IMR-90 (cell line): ENCODE measurements at regions not wholly inside any gene's neighbourhood (a gene's known extent, or its start where the extent isn't known, plus 50 kb on each side); places are given as distances from the start of the nearest gene placed in this dataset.

Experiments used
- ATAC-seq: fragments of 200-7000 bp; cut with Tn5 transposase; 2 replicates; pipeline ENCODE4 v1.9.1; 2020; ENCODE audit warnings: low read depth, mild to moderate bottlenecking, moderate library complexity
- BruUV-seq: library from RNA; stranded (reverse); fragments of 400-500 nt; replicated peaks from 2 replicates; lab custom pipeline; 2021; lab: Mats Ljungman, UMichigan
- CTCF ChIA-PET: fragments of 300-600 bp; formaldehyde crosslinking; extraction: SDS; loops from one replicate; lab custom pipeline; 2021; ENCODE audit warnings: antibody characterized with exemption; lab: Yijun Ruan, JAX
- POLR2A ChIA-PET: fragments of 300-600 bp; sonication (Branson Sonifier 250); formaldehyde crosslinking; loops from one replicate; lab custom pipeline; 2022; ENCODE audit warnings: antibody characterized with exemption; ENCODE audit not compliant: unreplicated experiment; lab: Charles Lee
- DNase-seq: peaks from one replicate; pipeline ENCODE4 v3.0.0; 2013
- H2AFZ ChIP-seq: replicated peaks from 2 replicates; pipeline ENCODE3; 2013; ENCODE audit warnings: low read length, mild to moderate bottlenecking; ENCODE audit not compliant: poor library complexity
- H2AK5ac ChIP-seq: 2 replicates; pipeline ENCODE4 v1.6.1; 2013; ENCODE audit warnings: low read depth, low read length, inconsistent platforms
- H2AK9ac ChIP-seq: replicated peaks from 2 replicates; pipeline ENCODE3; 2013; ENCODE audit warnings: mild to moderate bottlenecking, low read depth, low read length, moderate library complexity; ENCODE audit not compliant: poor library complexity
- H2BK120ac ChIP-seq: 2 replicates; pipeline ENCODE4 v1.6.1; 2013; ENCODE audit warnings: low read depth, low read length, inconsistent platforms
- H2BK15ac ChIP-seq: 3 replicates; pipeline ENCODE4 v1.6.1; 2013; ENCODE audit warnings: low read depth, low read length, inconsistent platforms
- H2BK20ac ChIP-seq: 2 replicates; pipeline ENCODE4 v1.6.1; 2013; ENCODE audit warnings: low read depth, mild to moderate bottlenecking, inconsistent platforms, low read length, moderate library complexity
- H2BK5ac ChIP-seq: 2 replicates; pipeline ENCODE4 v1.6.1; 2013; ENCODE audit warnings: mild to moderate bottlenecking, low read depth, low read length, inconsistent platforms; ENCODE audit not compliant: poor library complexity, severe bottlenecking
- H3K14ac ChIP-seq: replicated peaks from 2 replicates; pipeline ENCODE4 v1.6.1; 2013; ENCODE audit warnings: low read depth, low read length, inconsistent platforms
- H3K18ac ChIP-seq: 2 replicates; pipeline ENCODE4 v1.6.1; 2013; ENCODE audit warnings: low read depth, low read length, control low read depth
- H3K23ac ChIP-seq: 2 replicates; pipeline ENCODE4 v1.6.1; 2013; ENCODE audit warnings: low read depth, low read length, inconsistent platforms
- H3K27ac ChIP-seq: 2 replicates; pipeline ENCODE4 v1.5.1; 2013; ENCODE audit warnings: mild to moderate bottlenecking, control low read depth, low read length; ENCODE audit not compliant: insufficient read depth
- H3K27me3 ChIP-seq: 2 replicates; pipeline ENCODE4 v1.6.1; 2013; ENCODE audit warnings: low read length; ENCODE audit not compliant: control insufficient read depth, insufficient read depth
- H3K36me3 ChIP-seq: 2 replicates; pipeline ENCODE4 v1.6.1; 2013; ENCODE audit warnings: low read length, mixed read lengths; ENCODE audit not compliant: control insufficient read depth, insufficient read depth
- H3K4ac ChIP-seq: 2 replicates; pipeline ENCODE4 v1.6.1; 2013; ENCODE audit warnings: low read depth, low read length, inconsistent platforms
- H3K4me1 ChIP-seq: 2 replicates; pipeline ENCODE4 v1.6.1; 2013; ENCODE audit warnings: low read length, mixed read lengths; ENCODE audit not compliant: control insufficient read depth, insufficient read depth
- H3K4me2 ChIP-seq: 2 replicates; pipeline ENCODE4 v1.6.1; 2013; ENCODE audit warnings: low read depth, mild to moderate bottlenecking, control low read depth, low read length, moderate library complexity
- H3K4me3 ChIP-seq: 2 replicates; pipeline ENCODE4 v1.5.1; 2013; ENCODE audit warnings: low read depth, mild to moderate bottlenecking, control low read depth, low read length, moderate library complexity; ENCODE audit not compliant: insufficient read depth
- H3K56ac ChIP-seq: 2 replicates; pipeline ENCODE4 v1.6.1; 2013; ENCODE audit warnings: low read length, inconsistent platforms; ENCODE audit not compliant: insufficient read depth; ENCODE audit errors: extremely low read depth
- H3K79me1 ChIP-seq, 2 experiments: 2 replicates each; pipeline ENCODE4 v1.6.1; 2013; ENCODE audit warnings: low read length in 2 of 2, inconsistent platforms in 1 of 2, low read depth in 1 of 2
- H3K9ac ChIP-seq: 2 replicates; pipeline ENCODE4 v1.6.1; 2013; ENCODE audit warnings: low read depth, low read length, control low read depth
- H3K9me1 ChIP-seq: 2 replicates; pipeline ENCODE4 v1.6.1; 2013; ENCODE audit warnings: low read length, inconsistent platforms; ENCODE audit not compliant: insufficient read depth
- H3K9me3 ChIP-seq: 2 replicates; pipeline ENCODE4 v1.6.1; 2013; ENCODE audit warnings: low read length; ENCODE audit not compliant: control insufficient read depth, insufficient read depth
- H4K20me1 ChIP-seq: 2 replicates; pipeline ENCODE4 v1.6.1; 2013; ENCODE audit warnings: low read length, inconsistent platforms; ENCODE audit not compliant: insufficient read depth
- H4K5ac ChIP-seq: 2 replicates; pipeline ENCODE4 v1.6.1; 2013; ENCODE audit warnings: mild to moderate bottlenecking, low read depth, low read length, control low read depth
- H4K8ac ChIP-seq, 2 experiments: 2 replicates each; pipeline ENCODE4 v1.6.1; 2013; ENCODE audit warnings: low read depth in 2 of 2, low read length in 2 of 2, control low read depth in 1 of 2, inconsistent platforms in 1 of 2
- H4K91ac ChIP-seq: 2 replicates; pipeline ENCODE4 v1.6.1; 2013; ENCODE audit warnings: low read depth, low read length, inconsistent platforms; ENCODE audit not compliant: insufficient read depth
- BHLHE40 ChIP-seq: fragments of 150-350 bp; IDR thresholded peaks from 2 replicates; pipeline ENCODE4 v1.6.1; 2016; ENCODE audit warnings: mild to moderate bottlenecking, low read depth, low read length
- CEBPB ChIP-seq: IDR thresholded peaks from 2 replicates; pipeline ENCODE4 v1.6.1; 2012; ENCODE audit warnings: low read depth, low read length, improper control_type of control experiment
- CHD1 ChIP-seq: IDR thresholded peaks from 2 replicates; pipeline ENCODE4 v1.6.1; 2012; ENCODE audit warnings: low read depth, low read length, improper control_type of control experiment
- CTCF ChIP-seq: conservative IDR thresholded peaks from 2 replicates; pipeline ENCODE4 v1.5.1; 2012; ENCODE audit warnings: mild to moderate bottlenecking, low read depth, low read length, improper control_type of control experiment
- ELK1 ChIP-seq: fragments of 150-350 bp; IDR thresholded peaks from 2 replicates; pipeline ENCODE4 v1.6.1; 2016; ENCODE audit warnings: low read depth, mild to moderate bottlenecking, low read length, moderate library complexity, borderline replicate concordance
- FOS ChIP-seq: fragments of 150-350 bp; IDR thresholded peaks from 2 replicates; pipeline ENCODE4 v1.6.1; 2016; ENCODE audit warnings: low read depth, low read length
- MAFK ChIP-seq: IDR thresholded peaks from 2 replicates; pipeline ENCODE4 v1.6.1; 2012; ENCODE audit warnings: low read depth, low read length, improper control_type of control experiment
- MAZ ChIP-seq: IDR thresholded peaks from 2 replicates; pipeline ENCODE4 v1.6.1; 2012; ENCODE audit warnings: low read depth, mild to moderate bottlenecking, low read length, improper control_type of control experiment, moderate library complexity, borderline replicate concordance
- MXI1 ChIP-seq: IDR thresholded peaks from 2 replicates; pipeline ENCODE4 v1.6.1; 2012; ENCODE audit warnings: low read depth, mild to moderate bottlenecking, low read length, moderate library complexity, borderline replicate concordance
- NFE2L2 ChIP-seq: fragments of 150-350 bp; IDR thresholded peaks from 2 replicates; pipeline ENCODE4 v1.6.1; 2016; ENCODE audit warnings: low read depth, mild to moderate bottlenecking, low read length
- POLR2A ChIP-seq: IDR thresholded peaks from 2 replicates; pipeline ENCODE4 v1.6.1; 2012; ENCODE audit warnings: mild to moderate bottlenecking, low read depth, low read length
- RAD21 ChIP-seq: IDR thresholded peaks from 2 replicates; pipeline ENCODE4 v1.6.1; 2012; ENCODE audit warnings: low read length, improper control_type of control experiment
- RCOR1 ChIP-seq: IDR thresholded peaks from 2 replicates; pipeline ENCODE4 v1.6.1; 2012; ENCODE audit warnings: mild to moderate bottlenecking, low read length, improper control_type of control experiment; ENCODE audit not compliant: insufficient replicate concordance
- RFX5 ChIP-seq: IDR thresholded peaks from 2 replicates; pipeline ENCODE4 v1.8.0; 2012; ENCODE audit warnings: low read depth, mild to moderate bottlenecking, low read length, moderate library complexity
- SMC3 ChIP-seq: fragments of 150-350 bp; IDR thresholded peaks from 2 replicates; pipeline ENCODE4 v1.6.1; 2016; ENCODE audit warnings: low read depth, mild to moderate bottlenecking, antibody characterized with exemption, low read length, moderate library complexity
- USF2 ChIP-seq: fragments of 150-350 bp; IDR thresholded peaks from 2 replicates; pipeline ENCODE4 v1.6.1; 2017; ENCODE audit warnings: mild to moderate bottlenecking, antibody characterized with exemption, low read length, low read depth
- WGBS, 2 experiments: methylation state at CpG; one replicate each; pipeline versions ENCODE4 v1.1.5 to v1.1.7; 2013; ENCODE audit warnings: missing lambda C conversion rate in 2 of 2; ENCODE audit not compliant: insufficient read length in 1 of 2; ENCODE audit errors: extremely low coverage in 2 of 2; 5-methylcytosine and 5-hydroxymethylcytosine counted together
- dilution Hi-C: fragments of 300-500 bp; cut with HindIII; formaldehyde crosslinking; loops from one replicate; pipeline ENCODE4 v1.14.3; 2018; ENCODE audit warnings: low sequenced_read_pairs; ENCODE audit not compliant: unreplicated experiment
- in situ Hi-C: fragments of 300-500 bp; cut with MboI; formaldehyde crosslinking; loops from 3 replicates; pipeline ENCODE4 v1.14.3; 2019; ENCODE audit warnings: low sequenced_read_pairs, inconsistent platforms, mixed read lengths
- intact Hi-C: fragments of 100-400 bp; cut with micrococcal nuclease; formaldehyde crosslinking; loops from 2 replicates; pipeline ENCODE4 v1.10.0; 2022

GRCh38 chr6:66435321-66435720 is 728.3 kb upstream of the EYS start:
- Histone ChIP-seq H4K20me1 (no peaks in the 10 kb centered on the region), H3K9me1 (no peaks in the 10 kb centered on the region), H3K4me3 (no peak overlapping the region), H3K14ac (no peak overlapping the region), H4K91ac (no peak overlapping the region), H4K8ac (no peak overlapping the region), H2AK5ac (no peak overlapping the region), H2AFZ (no peak overlapping the region), H3K9ac (no peak overlapping the region), H2BK5ac (no peak overlapping the region), H2BK20ac (no peak overlapping the region), H3K56ac (no peak overlapping the region), H2BK15ac (no peak overlapping the region), H3K4me2 (no peak overlapping the region), H3K23ac (no peak overlapping the region), H4K5ac (no peak overlapping the region), H3K36me3 (no peaks in the 10 kb centered on the region), H2BK120ac (no peak overlapping the region), H2AK9ac (no peak overlapping the region), H3K4me1 (no peaks in the 10 kb centered on the region), H3K27ac (no peak overlapping the region), H3K27me3 (no peaks in the 10 kb centered on the region), H3K18ac (no peak overlapping the region), H3K9me3 (no peaks in the 10 kb centered on the region), H3K4ac (no peak overlapping the region), H3K79me1 (no peaks in the 10 kb centered on the region)
- ATAC-seq (no peak), DNase-seq (no peak)
- no peak for TF ChIP-seq SMC3
- TF ChIP-seq RFX5 = no peak
- TF ChIP-seq CHD1 = no peak
- no peak for TF ChIP-seq MAZ
- TF ChIP-seq FOS = no peak
- TF ChIP-seq CTCF = no peak
- no peak for TF ChIP-seq MXI1
- TF ChIP-seq RAD21 = no peak
- TF ChIP-seq USF2 = no peak
- TF ChIP-seq CEBPB = no peak
- no peak for TF ChIP-seq NFE2L2
- no peak for TF ChIP-seq RCOR1
- no peak for TF ChIP-seq ELK1
- no peak for TF ChIP-seq BHLHE40
- TF ChIP-seq POLR2A = no peak
- TF ChIP-seq MAFK = no peak
- in situ Hi-C loops (no loop called here), dilution Hi-C loops (no loop called here), intact Hi-C loops (no loop called here)
- CTCF ChIA-PET = no interaction called here
- POLR2A ChIA-PET = no interaction called here
- WGBS, 2 experiments = 83% methylated on average over 3 of the region's 5 CpGs; no CpG with 5 or more reads in 1 of the 2 experiments
- no TSS peak for BruUV-seq
